GM18505 (cell line): ENCODE measurements at regions not wholly inside any gene's neighbourhood (a gene's known extent, or its start where the extent isn't known, plus 50 kb on each side); places are given as distances from the start of the nearest gene placed in this dataset.
"Not testable (repeated sequence)": the region's sequence is repeated elsewhere in the genome, so short reads cannot be mapped to it uniquely, and the experiment has no call there.

ENCODE experiments used
- ATAC-seq: cut with Tn5 transposase; IDR thresholded peaks from one replicate; pipeline ENCODE4 v1.9.1; 2021; ENCODE audit not compliant: unreplicated experiment
- POLR2A ChIP-seq: IDR thresholded peaks from 4 replicates; pipeline ENCODE4 v1.6.1; 2011; ENCODE audit warnings: borderline replicate concordance; ENCODE audit not compliant: insufficient read depth, insufficient read length; ENCODE audit errors: extremely low read depth

DNA sequence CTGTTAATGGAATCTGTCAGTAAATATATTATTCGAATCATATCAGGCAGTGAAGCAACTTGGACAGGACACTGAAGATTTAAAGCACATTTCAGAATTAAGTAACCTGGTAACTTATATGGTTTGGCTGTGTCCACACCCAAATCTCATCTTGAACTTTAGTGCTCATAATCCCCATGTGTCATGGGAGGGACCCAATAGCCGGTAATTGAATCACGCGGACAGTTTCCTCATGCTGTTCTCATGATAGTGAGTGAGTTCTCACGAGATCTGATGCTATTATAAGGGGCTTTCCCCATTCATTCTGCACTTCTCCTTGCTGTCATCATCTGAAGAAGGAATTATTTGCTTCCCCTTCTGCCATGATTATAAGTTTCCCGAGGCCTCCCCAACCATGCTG, 83.2 kb upstream of the COL1A2 start:
- no peak for ATAC-seq
- TF ChIP-seq POLR2A: no peak

GRCh38 chr7:94313926-94314325, 80.8 kb upstream of the COL1A2 start:
- TF ChIP-seq POLR2A: no peak
- no peak for ATAC-seq

DNA sequence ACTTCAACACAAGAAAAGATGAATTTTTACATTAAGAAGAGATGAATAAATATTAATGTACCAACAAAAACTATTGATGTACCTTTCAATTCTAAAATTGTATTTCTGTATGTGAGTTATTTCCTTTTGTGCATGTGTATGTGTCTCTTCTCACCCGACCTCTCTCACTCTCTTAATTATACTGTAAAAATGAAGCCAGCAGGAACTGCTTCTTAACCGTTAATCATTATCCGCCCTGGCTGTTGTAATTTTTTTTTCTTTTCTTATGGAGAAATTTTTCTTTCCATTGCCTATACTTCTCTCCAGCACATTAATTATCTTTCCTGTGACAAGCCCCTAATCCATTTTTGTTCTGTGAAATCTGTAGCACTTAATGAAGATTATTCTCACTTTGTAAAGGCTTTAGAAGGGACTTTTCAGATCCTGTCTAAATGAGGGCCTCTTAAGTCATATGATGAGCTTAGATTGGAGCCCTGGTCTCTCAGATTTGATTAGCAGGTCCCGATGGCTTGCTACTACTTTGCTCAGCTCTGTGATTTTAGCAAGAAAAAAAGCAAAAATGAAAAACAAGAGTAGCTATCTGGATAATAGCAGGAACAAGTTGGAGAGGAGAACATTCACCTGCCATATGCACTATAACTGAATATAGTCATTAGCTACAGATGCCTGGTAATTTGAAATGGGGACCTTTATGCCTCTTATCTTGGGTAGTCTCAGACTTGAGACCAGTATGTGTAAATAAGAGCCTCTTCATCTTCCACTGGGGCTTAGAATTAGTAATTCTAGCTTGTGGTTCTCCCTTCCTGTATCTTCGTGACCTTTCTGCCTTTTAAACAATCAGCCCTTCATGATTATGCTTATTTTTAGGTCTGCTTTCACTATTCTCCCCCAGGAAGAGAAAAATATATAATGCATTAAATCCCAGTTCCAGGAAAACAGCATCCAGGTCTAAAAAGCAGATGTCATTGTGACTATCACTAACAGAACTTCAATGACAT, 80.0 kb upstream of the COL1A2 start:
- TF ChIP-seq POLR2A: no peak
- ATAC-seq: no peak

DNA sequence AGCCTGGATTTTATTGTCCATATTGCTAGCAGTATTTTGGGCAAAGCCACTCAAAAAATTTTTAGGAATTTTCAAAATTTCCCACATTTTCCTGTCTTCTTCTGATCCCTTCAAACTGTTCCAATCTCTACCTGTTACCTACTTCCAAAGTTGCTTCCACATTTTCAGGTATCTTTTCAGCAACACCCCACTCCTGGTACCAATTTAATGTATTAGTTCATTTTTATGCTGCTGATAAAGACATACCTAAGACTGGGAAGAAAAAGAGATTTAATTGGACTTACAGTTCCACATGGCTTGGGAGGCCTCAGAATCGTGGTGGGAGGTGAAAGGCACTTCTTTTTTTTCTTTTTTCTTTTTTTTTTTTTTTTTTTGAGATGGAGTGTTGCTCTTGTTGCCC, 73.6 kb upstream of the COL1A2 start:
- ATAC-seq: not testable (repeated sequence)

GRCh38 chr7:94323844-94324243, 70.9 kb upstream of the COL1A2 start:
- no peak for TF ChIP-seq POLR2A
- ATAC-seq: no peak

DNA sequence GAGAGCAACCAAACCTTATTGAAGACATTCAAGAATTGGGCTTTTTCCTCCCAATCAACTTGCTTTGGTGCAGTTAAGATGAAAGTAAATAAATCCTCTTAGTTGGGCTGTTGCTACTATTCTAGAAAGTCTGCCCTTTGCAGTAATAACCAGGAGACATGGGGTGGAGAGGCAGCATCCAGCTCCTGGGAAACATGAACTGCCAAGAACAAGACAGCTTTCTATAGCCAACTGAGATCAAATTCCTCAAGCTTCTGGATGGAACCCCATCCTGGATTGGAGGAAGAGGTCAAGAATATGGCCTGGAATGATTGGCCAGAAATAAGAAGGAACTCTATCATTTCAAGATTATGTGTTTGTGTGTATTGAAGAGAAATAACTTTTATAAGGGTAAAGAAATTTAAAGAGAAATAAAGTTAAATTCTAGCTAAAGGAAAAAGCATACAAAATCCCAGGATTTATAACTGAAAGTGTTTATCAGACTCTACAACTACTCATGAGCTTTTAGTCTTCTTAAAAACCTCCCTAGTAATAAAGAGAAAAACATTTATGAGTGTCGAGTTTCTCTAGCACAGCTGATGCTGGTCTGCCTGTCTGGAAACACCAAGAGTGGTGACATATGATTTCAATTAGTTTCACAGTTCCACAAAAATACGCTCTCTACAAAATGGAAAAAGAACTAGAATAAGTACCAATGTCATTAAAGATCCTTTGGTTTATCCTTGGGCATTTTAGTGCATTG, 70.1 kb upstream of the COL1A2 start:
- no peak for TF ChIP-seq POLR2A
- ATAC-seq: no peak

DNA sequence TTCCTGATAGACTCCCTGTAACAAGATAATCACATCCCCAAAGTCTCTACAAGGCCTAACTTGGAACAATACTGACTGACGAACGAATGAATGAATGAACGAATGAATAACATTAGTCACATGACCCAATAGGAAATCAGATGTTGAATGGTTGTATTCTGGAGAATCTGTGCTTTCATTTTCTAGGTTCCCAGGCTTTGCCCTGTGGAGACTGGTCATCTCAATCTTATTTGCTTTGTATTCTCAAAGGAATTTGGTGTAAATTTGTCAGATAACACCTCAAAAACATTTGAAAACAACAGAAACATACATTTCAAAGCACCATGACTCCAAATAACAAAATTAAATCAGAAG, 69.6 kb upstream of the COL1A2 start:
- TF ChIP-seq POLR2A: no peak
- no peak for ATAC-seq

GRCh38 chr7:94330269-94331020, 64.2 kb upstream of the COL1A2 start:
- ATAC-seq: no peak
- no peak for TF ChIP-seq POLR2A

GRCh38 chr7:94332571-94332970, 62.1 kb upstream of the COL1A2 start:
- TF ChIP-seq POLR2A: no peak
- ATAC-seq: no peak

- ATAC-seq: no peak
- TF ChIP-seq POLR2A: no peak
Measured at GRCh38 chr7:94333810-94334209, 60.9 kb upstream of the COL1A2 start.

DNA sequence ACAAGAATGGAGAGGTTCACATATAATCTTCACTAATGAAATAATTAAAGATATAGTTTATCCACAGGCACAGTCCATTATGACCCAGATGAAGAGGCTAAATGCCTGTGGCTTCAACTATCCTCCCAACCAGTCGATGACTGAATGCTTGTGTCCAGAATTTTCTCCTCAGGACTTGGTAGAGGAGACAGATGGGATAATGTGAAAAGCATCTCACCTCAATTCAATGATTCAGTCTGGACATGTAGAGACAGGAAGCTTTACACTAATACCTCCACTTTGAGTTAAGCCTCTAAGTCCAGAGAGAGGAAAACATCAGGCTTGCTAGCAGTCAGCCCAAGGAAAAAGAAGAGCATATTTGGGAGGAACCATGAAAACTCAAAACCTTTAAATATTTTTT, 59.1 kb upstream of the COL1A2 start:
- no peak for ATAC-seq
- TF ChIP-seq POLR2A: no peak

- no peak for TF ChIP-seq POLR2A
- ATAC-seq: no peak
Measured at GRCh38 chr7:94336009-94336408, 58.7 kb upstream of the COL1A2 start.

DNA sequence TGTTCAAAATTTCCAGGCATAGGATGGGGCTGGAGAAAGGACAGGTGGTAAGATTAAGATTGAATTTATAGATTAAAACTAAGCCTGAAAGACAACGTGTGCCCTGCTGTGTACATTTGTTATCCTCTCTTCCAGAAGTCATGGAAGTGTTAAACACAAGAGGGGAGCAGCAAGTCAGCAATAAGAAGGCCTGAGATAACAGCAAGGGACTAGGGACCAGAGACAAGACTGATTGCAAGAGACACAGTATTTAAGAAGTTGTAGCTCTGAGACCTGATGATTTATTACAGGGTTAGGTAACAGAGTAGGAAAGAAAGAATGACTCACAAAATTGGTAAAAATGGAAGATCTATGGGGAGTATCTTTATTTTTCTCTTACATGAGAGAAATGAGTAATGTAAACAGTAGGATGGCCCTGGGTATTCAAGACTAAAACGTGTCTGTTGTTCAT, 55.7 kb upstream of the COL1A2 start:
- no peak for ATAC-seq
- no peak for TF ChIP-seq POLR2A
